GM12891 (cell line): ENCODE measurements at regions not wholly inside any gene's neighbourhood (a gene's known extent, or its start where the extent isn't known, plus 50 kb on each side); places are given as distances from the start of the nearest gene placed in this dataset.

Experiments
- DNase-seq: peaks from one replicate; pipeline ENCODE4 v3.0.0; 2011; ENCODE audit warnings: low spot score; ENCODE audit not compliant: insufficient read length
- FAIRE-seq: peaks from 2 replicates; lab custom pipeline; 2011; peaks lifted over from hg19 to GRCh38; lab: Jason Lieb, UNC
- PAX5 ChIP-seq: IDR thresholded peaks from 2 replicates; pipeline ENCODE4 v1.6.1; 2011; ENCODE audit warnings: low read length, moderate library complexity, mild to moderate bottlenecking; ENCODE audit not compliant: insufficient read depth, severe bottlenecking
- POLR2A ChIP-seq: IDR thresholded peaks from 2 replicates; pipeline ENCODE4 v1.6.1; 2011; ENCODE audit warnings: low read depth, low read length, control low read depth
- POLR2AphosphoS5 ChIP-seq: IDR thresholded peaks from 2 replicates; pipeline ENCODE4 v1.6.1; 2011; ENCODE audit warnings: low read depth, low read length, control low read depth
- POU2F2 ChIP-seq: IDR thresholded peaks from 2 replicates; pipeline ENCODE4 v1.6.1; 2011; ENCODE audit warnings: low read depth, mild to moderate bottlenecking, control low read depth, low read length, moderate library complexity
- SPI1 ChIP-seq: IDR thresholded peaks from 2 replicates; pipeline ENCODE4 v1.6.1; 2011; ENCODE audit warnings: low read depth, low read length, control low read depth
- TAF1 ChIP-seq: IDR thresholded peaks from 2 replicates; pipeline ENCODE4 v1.6.1; 2011; ENCODE audit warnings: low read depth, low read length, control low read depth

GRCh38 chr3:117761703-117762620 lies 1052.4 kb downstream of the TUSC7 start:
- FAIRE-seq (no peak), DNase-seq (no peak)
- no peak for TF ChIP-seq POU2F2
- TF ChIP-seq PAX5 = no peak
- TF ChIP-seq TAF1 = no peak
- no peak for TF ChIP-seq SPI1
- no peak for TF ChIP-seq POLR2A
- TF ChIP-seq POLR2AphosphoS5 = no peak

- DNase-seq (no peak), FAIRE-seq (no peak)
- TF ChIP-seq POLR2A = no peak
- TF ChIP-seq POU2F2 = no peak
- TF ChIP-seq SPI1 = no peak
- no peak for TF ChIP-seq POLR2AphosphoS5
- no peak for TF ChIP-seq PAX5
Observed at GRCh38 chr3:117762621-117763037, 1053.0 kb downstream of the TUSC7 start.

GRCh38 chr3:117763561-117763960 lies 1054.0 kb downstream of the TUSC7 start:
- FAIRE-seq (no peak), DNase-seq (no peak)
- TF ChIP-seq POLR2AphosphoS5 = no peak

GRCh38 chr3:117768581-117768980 lies 1059.0 kb downstream of the TUSC7 start:
- FAIRE-seq (no peak), DNase-seq (no peak)
- TF ChIP-seq SPI1 (no peak), POU2F2 (no peak), POLR2AphosphoS5 (no peak), TAF1 (no peak)

- FAIRE-seq (no peak), DNase-seq (no peak)
- TF ChIP-seq POLR2A (no peak), TAF1 (no peak), SPI1 (no peak), PAX5 (no peak), POU2F2 (no peak), POLR2AphosphoS5 (no peak)
Observed at GRCh38 chr3:117774130-117774529, 1064.6 kb downstream of the TUSC7 start.

- DNase-seq = no peak
- FAIRE-seq = no peak
- TF ChIP-seq POLR2AphosphoS5 = no peak
- TF ChIP-seq POLR2A = no peak
- no peak for TF ChIP-seq TAF1
- TF ChIP-seq POU2F2 = no peak
- no peak for TF ChIP-seq PAX5
- TF ChIP-seq SPI1 = no peak
Observed at GRCh38 chr3:117786349-117786748, 1076.8 kb downstream of the TUSC7 start.

GRCh38 chr3:117788061-117788460 lies 1078.5 kb downstream of the TUSC7 start:
- no peak for FAIRE-seq
- no peak for TF ChIP-seq TAF1
- TF ChIP-seq SPI1 = no peak
- no peak for TF ChIP-seq POLR2AphosphoS5
- TF ChIP-seq PAX5 = no peak
- no peak for TF ChIP-seq POLR2A
- no peak for TF ChIP-seq POU2F2
- DNase-seq = no peak

GRCh38 chr3:117788506-117788905 lies 1078.9 kb downstream of the TUSC7 start:
- no peak for DNase-seq
- no peak for FAIRE-seq
- TF ChIP-seq POLR2A = no peak
- TF ChIP-seq SPI1 = no peak
- TF ChIP-seq POU2F2 = no peak
- TF ChIP-seq TAF1 = no peak

GRCh38 chr3:117790235-117790987 lies 1080.8 kb downstream of the TUSC7 start:
- DNase-seq (no peak), FAIRE-seq (no peak)
- TF ChIP-seq POLR2A (no peak), TAF1 (no peak), SPI1 (no peak), POLR2AphosphoS5 (no peak), PAX5 (no peak), POU2F2 (no peak)
